ENCODE measurements at regions not wholly inside any gene's neighbourhood (a gene's known extent, or its start where the extent isn't known, plus 50 kb on each side); places are given as distances from the start of the nearest gene placed in this dataset.

DNA sequence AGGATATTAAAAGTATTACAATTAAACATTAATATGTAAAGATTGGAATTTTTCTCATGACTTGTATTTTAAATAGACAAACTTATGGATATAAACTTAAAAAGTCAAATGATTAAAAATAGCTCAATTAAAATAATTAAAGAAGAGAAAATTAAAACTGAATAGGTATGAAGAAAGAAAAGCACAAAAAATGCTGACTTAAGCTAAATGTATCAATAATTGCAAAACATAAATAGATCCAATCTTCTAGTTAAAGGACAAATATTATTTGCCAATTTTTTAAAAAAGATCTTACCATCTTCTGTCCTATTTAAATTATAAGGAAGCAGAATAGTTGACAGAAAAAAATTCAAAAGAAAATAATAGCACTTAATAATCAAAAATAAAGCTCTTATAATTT, 646.3 kb upstream of the ANKRD30A start:
- no peak overlapping the region for H3K4me3 Mint-ChIP-seq
- TF ChIP-seq, protein P1, sequence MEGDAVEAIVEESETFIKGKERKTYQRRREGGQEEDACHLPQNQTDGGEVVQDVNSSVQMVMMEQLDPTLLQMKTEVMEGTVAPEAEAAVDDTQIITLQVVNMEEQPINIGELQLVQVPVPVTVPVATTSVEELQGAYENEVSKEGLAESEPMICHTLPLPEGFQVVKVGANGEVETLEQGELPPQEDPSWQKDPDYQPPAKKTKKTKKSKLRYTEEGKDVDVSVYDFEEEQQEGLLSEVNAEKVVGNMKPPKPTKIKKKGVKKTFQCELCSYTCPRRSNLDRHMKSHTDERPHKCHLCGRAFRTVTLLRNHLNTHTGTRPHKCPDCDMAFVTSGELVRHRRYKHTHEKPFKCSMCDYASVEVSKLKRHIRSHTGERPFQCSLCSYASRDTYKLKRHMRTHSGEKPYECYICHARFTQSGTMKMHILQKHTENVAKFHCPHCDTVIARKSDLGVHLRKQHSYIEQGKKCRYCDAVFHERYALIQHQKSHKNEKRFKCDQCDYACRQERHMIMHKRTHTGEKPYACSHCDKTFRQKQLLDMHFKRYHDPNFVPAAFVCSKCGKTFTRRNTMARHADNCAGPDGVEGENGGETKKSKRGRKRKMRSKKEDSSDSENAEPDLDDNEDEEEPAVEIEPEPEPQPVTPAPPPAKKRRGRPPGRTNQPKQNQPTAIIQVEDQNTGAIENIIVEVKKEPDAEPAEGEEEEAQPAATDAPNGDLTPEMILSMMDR (conservative IDR thresholded peaks at IDR 0.05): no peak
- no peaks in the 10 kb centered on the region for H3K9me3 Mint-ChIP-seq
- no peak overlapping the region for H3K27ac Mint-ChIP-seq (ENCODE audit: unreplicated experiment)
- H3K4me1 Mint-ChIP-seq: no peaks in the 10 kb centered on the region
- no peaks in the 10 kb centered on the region for H3K27me3 Mint-ChIP-seq (ENCODE audit: low read depth)
- no peaks in the 10 kb centered on the region for H3K36me3 Mint-ChIP-seq (ENCODE audit: low read depth)
- DNase-seq (ENCODE audit: low read depth, low spot score): no peak

DNA sequence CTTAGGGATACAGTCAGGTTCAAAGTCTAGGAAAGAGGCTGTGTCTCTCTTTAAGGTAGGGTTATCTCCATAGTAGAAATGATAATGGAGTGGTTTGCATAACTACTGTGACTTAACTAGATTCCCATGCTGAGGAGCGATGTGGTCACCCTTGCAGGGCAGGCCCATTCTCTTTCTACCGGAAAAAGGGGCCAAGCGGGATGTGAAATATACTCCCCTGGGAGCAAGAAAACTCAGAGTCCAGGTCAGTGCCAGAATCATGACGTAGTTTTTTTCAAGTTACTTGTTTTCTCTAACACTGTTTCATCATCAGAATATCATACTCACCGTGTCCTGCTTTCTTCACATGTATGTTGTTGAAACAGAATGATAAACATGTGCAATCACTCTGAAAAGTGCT, 649.0 kb upstream of the ANKRD30A start:
- no peak for DNase-seq (ENCODE audit: low read depth, low spot score)
- H3K36me3 Mint-ChIP-seq (ENCODE audit: low read depth): no peaks in the 10 kb centered on the region
- H3K4me1 Mint-ChIP-seq: no peaks in the 10 kb centered on the region
- H3K4me3 Mint-ChIP-seq: no peak overlapping the region
- no peaks in the 10 kb centered on the region for H3K27me3 Mint-ChIP-seq (ENCODE audit: low read depth)
- H3K27ac Mint-ChIP-seq (ENCODE audit: unreplicated experiment): no peak overlapping the region
- H3K9me3 Mint-ChIP-seq: no peaks in the 10 kb centered on the region
- TF ChIP-seq, protein P1 (conservative IDR thresholded peaks at IDR 0.05): no peak

DNA sequence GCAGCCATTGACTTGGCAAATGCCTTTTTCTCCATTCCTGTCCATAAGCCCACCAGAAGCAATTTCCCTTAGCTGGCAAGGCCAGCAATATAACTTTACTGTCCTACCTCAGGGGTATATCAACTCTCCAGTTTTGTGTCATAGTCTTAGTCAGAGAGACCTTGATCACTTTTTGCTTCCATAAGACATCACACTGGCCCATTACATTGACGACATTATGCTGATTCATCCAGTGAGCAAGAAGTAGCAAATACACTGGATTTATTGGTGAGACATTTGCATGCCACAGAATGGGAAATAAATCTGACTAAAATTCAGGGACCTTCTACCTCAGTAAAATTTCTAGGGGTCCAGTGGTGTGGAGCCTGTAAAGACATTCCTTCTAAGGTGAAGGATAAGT, 649.7 kb upstream of the ANKRD30A start:
- Mint-ChIP-seq H3K9me3 (no peaks in the 10 kb centered on the region), H3K4me3 (no peak overlapping the region), H3K27ac (ENCODE audit: unreplicated experiment) (no peak overlapping the region), H3K4me1 (no peaks in the 10 kb centered on the region), H3K36me3 (ENCODE audit: low read depth) (no peaks in the 10 kb centered on the region), H3K27me3 (ENCODE audit: low read depth) (no peaks in the 10 kb centered on the region)
- TF ChIP-seq, protein P1 (conservative IDR thresholded peaks at IDR 0.05): no peak
- no peak for DNase-seq (ENCODE audit: low read depth, low spot score)

DNA sequence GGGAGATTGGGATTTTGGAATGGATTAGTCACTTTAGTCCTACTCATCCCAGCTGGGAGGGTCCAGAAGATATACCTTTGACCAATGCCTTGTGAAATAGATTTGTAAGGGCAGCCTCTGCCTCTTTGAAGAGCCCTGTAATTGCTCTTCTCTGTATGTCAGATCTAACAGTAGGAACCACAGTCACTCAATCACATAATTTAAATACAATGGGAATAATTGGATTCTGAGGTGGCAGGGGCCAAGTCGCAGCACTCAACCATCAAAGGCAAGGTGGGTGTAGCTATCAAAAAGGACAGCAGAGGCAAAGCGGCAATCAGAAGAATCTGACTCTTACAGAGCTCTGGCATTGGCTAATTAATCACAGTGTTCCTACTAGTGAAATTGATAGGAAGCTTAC, 650.9 kb upstream of the ANKRD30A start:
- H3K36me3 Mint-ChIP-seq (ENCODE audit: low read depth): no peaks in the 10 kb centered on the region
- H3K4me1 Mint-ChIP-seq: no peaks in the 10 kb centered on the region
- H3K9me3 Mint-ChIP-seq: no peaks in the 10 kb centered on the region
- no peak for DNase-seq (ENCODE audit: low read depth, low spot score)
- no peak overlapping the region for H3K4me3 Mint-ChIP-seq
- no peak overlapping the region for H3K27ac Mint-ChIP-seq (ENCODE audit: unreplicated experiment)
- TF ChIP-seq, protein P1 (conservative IDR thresholded peaks at IDR 0.05): no peak
- no peaks in the 10 kb centered on the region for H3K27me3 Mint-ChIP-seq (ENCODE audit: low read depth)

DNA sequence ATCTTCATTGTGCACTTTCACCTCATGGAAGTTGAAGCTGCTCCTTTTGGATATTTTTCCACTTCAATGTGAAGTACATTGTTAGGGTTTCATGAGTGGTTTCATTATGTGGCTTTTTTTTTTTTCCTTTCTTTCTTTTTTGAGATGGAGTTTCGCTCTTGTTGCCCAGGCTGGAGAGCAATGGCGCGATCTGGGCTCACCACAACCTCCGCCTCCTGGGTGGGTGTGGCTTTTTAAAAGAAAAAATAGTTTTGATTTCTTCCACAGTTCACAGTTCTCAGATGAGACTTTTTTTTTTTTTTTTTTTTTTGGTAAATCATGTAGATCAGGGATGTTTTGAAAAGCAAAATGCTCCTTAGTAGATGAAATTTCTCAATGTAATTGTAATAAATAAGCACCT, 652.3 kb upstream of the ANKRD30A start:
- H3K27ac Mint-ChIP-seq (ENCODE audit: unreplicated experiment): no peak overlapping the region

More for the DNA sequence above, 652.3 kb upstream of the ANKRD30A start:
- Mint-ChIP-seq H3K9me3 (no peaks in the 10 kb centered on the region), H3K36me3 (ENCODE audit: low read depth) (no peaks in the 10 kb centered on the region), H3K4me1 (no peaks in the 10 kb centered on the region), H3K4me3 (no peak overlapping the region), H3K27me3 (ENCODE audit: low read depth) (no peaks in the 10 kb centered on the region)
- TF ChIP-seq, protein P1 (conservative IDR thresholded peaks at IDR 0.05): no peak
- DNase-seq (ENCODE audit: low read depth, low spot score): no peak

Measured in neural crest cell (in vitro differentiated cells).